H1 (cell line): ENCODE measurements at regions not wholly inside any gene's neighbourhood (a gene's known extent, or its start where the extent isn't known, plus 50 kb on each side); places are given as distances from the start of the nearest gene placed in this dataset.

Source experiments
- CHD7 ChIP-seq: fragments of 300-600 bp; sonication (generic); IDR thresholded peaks from 2 replicates; pipeline ENCODE4 v1.7.1; 2012; ENCODE audit warnings: low read length, moderate library complexity, mild to moderate bottlenecking, inconsistent platforms; ENCODE audit not compliant: insufficient replicate concordance
- CTBP2 ChIP-seq: IDR thresholded peaks from 2 replicates; pipeline ENCODE4 v1.7.0; 2011; ENCODE audit warnings: borderline replicate concordance, mild to moderate bottlenecking, moderate library complexity, mixed read lengths, low read length; ENCODE audit not compliant: insufficient read depth, insufficient read length
- CTCF ChIP-seq, 3 experiments: IDR thresholded peaks; 1 replicate in 2 of 3; 2 replicates in 1 of 3; pipeline versions ENCODE4 v1.5.1 to v1.6.1; 2011; ENCODE audit warnings: low read length in 3 of 3, mild to moderate bottlenecking in 3 of 3, inconsistent platforms in 2 of 3, low read depth in 1 of 3, moderate library complexity in 1 of 3; ENCODE audit not compliant: insufficient read depth in 1 of 3; ENCODE audit errors: control extremely low read depth in 1 of 3
- GTF2F1 ChIP-seq: IDR thresholded peaks from 2 replicates; pipeline ENCODE4 v1.6.1; 2012; ENCODE audit warnings: low read depth, low read length, improper control_type of control experiment, borderline replicate concordance
- HDAC2 ChIP-seq, 2 experiments: fragments of 300-600 bp in 1 of 2; sonication (generic) in 1 of 2; IDR thresholded peaks; 2 replicates each; pipeline ENCODE4 v1.6.1; 2011 to 2012; ENCODE audit warnings: low read depth in 2 of 2, low read length in 2 of 2, mild to moderate bottlenecking in 2 of 2, moderate library complexity in 2 of 2, borderline replicate concordance in 1 of 2, inconsistent platforms in 1 of 2
- JUND ChIP-seq: IDR thresholded peaks from 2 replicates; pipeline ENCODE4 v1.6.1; 2011; ENCODE audit warnings: mild to moderate bottlenecking, improper control_type of control experiment, low read length
- SUZ12 ChIP-seq: fragments of 200-600 bp; sonication (generic); IDR thresholded peaks from 2 replicates; pipeline ENCODE4 v1.6.1; 2012; ENCODE audit warnings: mild to moderate bottlenecking, inconsistent platforms, low read length, moderate library complexity, mixed read lengths

GRCh38 chr12:77630344-77630743, 200.3 kb upstream of the NAV3 start (continued):
- TF ChIP-seq CHD7 (no peak), CTCF (IDR thresholded peaks at IDR 0.05; ENCODE audit: control extremely low read depth in 1 of 3, insufficient read depth in 1 of 3, low read depth in 1 of 3, low read length in 3 of 3) (no peak), SUZ12 (no peak), CTBP2 (no peak), HDAC2 (IDR thresholded peaks at IDR 0.05; ENCODE audit: borderline replicate concordance in 1 of 2, low read depth in 2 of 2, low read length in 2 of 2) (no peak), GTF2F1 (no peak), JUND (no peak)
